ENCODE measurements at regions not wholly inside any gene's neighbourhood (a gene's known extent, or its start where the extent isn't known, plus 50 kb on each side); places are given as distances from the start of the nearest gene placed in this dataset.

DNA sequence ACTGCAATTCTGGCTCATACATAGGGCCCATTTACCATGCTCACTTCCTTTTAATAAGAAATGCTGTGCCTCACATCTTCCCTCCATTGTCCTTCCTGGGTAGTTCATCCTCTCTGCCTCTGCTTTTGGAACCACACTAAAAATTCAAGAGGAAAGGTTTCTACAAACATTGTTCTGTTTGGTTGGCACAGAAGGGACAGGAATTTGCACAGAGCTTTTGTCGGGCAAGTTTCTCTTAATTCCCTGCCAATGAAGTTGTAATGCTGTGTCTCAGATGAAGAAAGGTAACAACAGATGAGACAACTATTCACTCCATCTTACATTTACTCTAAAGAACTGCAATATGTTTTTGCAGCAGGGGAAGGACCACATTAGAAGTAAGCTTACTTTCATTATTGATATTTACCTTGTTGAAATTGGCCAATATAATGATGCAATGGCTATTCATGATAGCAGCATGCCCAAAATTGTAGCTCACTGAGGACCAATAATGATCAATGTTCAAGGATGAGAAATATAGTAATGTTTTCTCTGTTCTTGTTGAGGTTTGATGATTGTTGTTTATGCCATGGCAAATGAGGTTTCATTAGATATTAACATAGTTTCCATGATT lies 82.5 kb upstream of the HMHB1 start:
- dilution Hi-C loops (cut with MboI; ENCODE audit: extremely low pct_ligation_motif_present, low sequenced_read_pairs), result no loop called here
- no peaks in the 10 kb centered on the region for H3K79me2 ChIP-seq (ENCODE audit: control insufficient read depth, insufficient read depth, low read length)
- no peak for FAIRE-seq
- no peak overlapping the region for H3K4me3 ChIP-seq (ENCODE audit: control insufficient read depth in 2 of 3, extremely low read depth in 1 of 3, insufficient read depth in 2 of 3, low read depth in 1 of 3, low read length in 3 of 3)
- no peaks in the 10 kb centered on the region for H3K27me3 ChIP-seq (ENCODE audit: control insufficient read depth, extremely low read depth, insufficient read depth, low read length)
- H3K36me3 ChIP-seq (ENCODE audit: control insufficient read depth in 2 of 2, extremely low read depth in 1 of 2, insufficient read depth in 2 of 2, low read length in 2 of 2), result no peaks in the 10 kb centered on the region
- no peaks in the 10 kb centered on the region for H3K4me1 ChIP-seq (ENCODE audit: control insufficient read depth, extremely low read depth, insufficient read depth, low read length)
- H3K9ac ChIP-seq (ENCODE audit: control insufficient read depth, extremely low read depth, insufficient read depth, low read length), result no peak overlapping the region
- H3K27ac ChIP-seq (ENCODE audit: control insufficient read depth, insufficient read depth, low read length), result no peak overlapping the region
- H3K9me1 ChIP-seq (ENCODE audit: control insufficient read depth, extremely low read depth, insufficient read depth, low read length), result no peaks in the 10 kb centered on the region
- DNase-seq (ENCODE audit: low read depth, low spot score), result no peak
- H2AFZ ChIP-seq (ENCODE audit: control insufficient read depth, low read length), result no peak overlapping the region
- H4K20me1 ChIP-seq (ENCODE audit: control insufficient read depth, extremely low read depth, insufficient read depth, low read length), result no peaks in the 10 kb centered on the region
- peaks cover 2% of the 10 kb centered on the region for H3K9me3 ChIP-seq (ENCODE audit: control insufficient read depth, low read depth, low read length)
- TF ChIP-seq, protein P1, sequence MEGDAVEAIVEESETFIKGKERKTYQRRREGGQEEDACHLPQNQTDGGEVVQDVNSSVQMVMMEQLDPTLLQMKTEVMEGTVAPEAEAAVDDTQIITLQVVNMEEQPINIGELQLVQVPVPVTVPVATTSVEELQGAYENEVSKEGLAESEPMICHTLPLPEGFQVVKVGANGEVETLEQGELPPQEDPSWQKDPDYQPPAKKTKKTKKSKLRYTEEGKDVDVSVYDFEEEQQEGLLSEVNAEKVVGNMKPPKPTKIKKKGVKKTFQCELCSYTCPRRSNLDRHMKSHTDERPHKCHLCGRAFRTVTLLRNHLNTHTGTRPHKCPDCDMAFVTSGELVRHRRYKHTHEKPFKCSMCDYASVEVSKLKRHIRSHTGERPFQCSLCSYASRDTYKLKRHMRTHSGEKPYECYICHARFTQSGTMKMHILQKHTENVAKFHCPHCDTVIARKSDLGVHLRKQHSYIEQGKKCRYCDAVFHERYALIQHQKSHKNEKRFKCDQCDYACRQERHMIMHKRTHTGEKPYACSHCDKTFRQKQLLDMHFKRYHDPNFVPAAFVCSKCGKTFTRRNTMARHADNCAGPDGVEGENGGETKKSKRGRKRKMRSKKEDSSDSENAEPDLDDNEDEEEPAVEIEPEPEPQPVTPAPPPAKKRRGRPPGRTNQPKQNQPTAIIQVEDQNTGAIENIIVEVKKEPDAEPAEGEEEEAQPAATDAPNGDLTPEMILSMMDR (optimal IDR thresholded peaks at IDR 0.05 in 1 of 3, IDR thresholded peaks at IDR 0.05 in 1 of 3, conservative IDR thresholded peaks at IDR 0.05 in 1 of 3; ENCODE audit: extremely low read depth in 1 of 3, insufficient read depth in 2 of 3, low read length in 3 of 3), result no peak
- TF ChIP-seq EZH2 (IDR thresholded peaks at IDR 0.05; ENCODE audit: low read length), result no peak
- no peak overlapping the region for H3K4me2 ChIP-seq (ENCODE audit: control insufficient read depth, extremely low read depth, insufficient read depth, low read depth, low read length)

DNA sequence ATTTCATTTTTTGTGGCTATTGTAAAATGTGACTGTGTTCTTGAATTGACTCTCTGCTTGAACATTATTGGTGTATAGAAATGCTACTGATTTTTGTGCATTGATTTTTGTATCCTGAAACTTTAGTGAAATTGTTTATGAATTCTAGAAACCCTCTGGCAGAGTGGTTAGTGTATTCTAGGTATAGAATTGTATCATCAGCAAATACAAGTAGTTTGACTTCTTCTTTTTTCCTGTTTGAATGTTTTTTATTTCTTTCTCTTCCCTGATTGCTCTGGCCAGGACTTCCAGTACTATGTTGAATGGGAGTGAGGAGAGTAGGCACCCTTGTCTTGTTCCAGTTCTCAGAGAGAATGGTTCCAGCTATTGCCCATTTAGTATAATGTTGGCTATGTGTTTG lies 88.8 kb upstream of the HMHB1 start:
- DNase-seq (ENCODE audit: low read depth, low spot score) (no peak), FAIRE-seq (no peak)
- H3K9ac ChIP-seq (ENCODE audit: control insufficient read depth, extremely low read depth, insufficient read depth, low read length), result no peak overlapping the region
- H2AFZ ChIP-seq (ENCODE audit: control insufficient read depth, low read length), result no peak overlapping the region
- H3K9me3 ChIP-seq (ENCODE audit: control insufficient read depth, low read depth, low read length), result peaks cover 2% of the 10 kb centered on the region
- no peaks in the 10 kb centered on the region for H3K79me2 ChIP-seq (ENCODE audit: control insufficient read depth, insufficient read depth, low read length)
- no peaks in the 10 kb centered on the region for H3K9me1 ChIP-seq (ENCODE audit: control insufficient read depth, extremely low read depth, insufficient read depth, low read length)
- H3K4me2 ChIP-seq (ENCODE audit: control insufficient read depth, extremely low read depth, insufficient read depth, low read depth, low read length), result no peak overlapping the region
- H3K27ac ChIP-seq (ENCODE audit: control insufficient read depth, insufficient read depth, low read length), result no peak overlapping the region
- no peak overlapping the region for H3K4me3 ChIP-seq (ENCODE audit: control insufficient read depth in 2 of 3, extremely low read depth in 1 of 3, insufficient read depth in 2 of 3, low read depth in 1 of 3, low read length in 3 of 3)
- no peaks in the 10 kb centered on the region for H4K20me1 ChIP-seq (ENCODE audit: control insufficient read depth, extremely low read depth, insufficient read depth, low read length)
- H3K36me3 ChIP-seq (ENCODE audit: control insufficient read depth in 2 of 2, extremely low read depth in 1 of 2, insufficient read depth in 2 of 2, low read length in 2 of 2), result no peaks in the 10 kb centered on the region
- dilution Hi-C loops (cut with MboI; ENCODE audit: extremely low pct_ligation_motif_present, low sequenced_read_pairs), result no loop called here
- TF ChIP-seq EZH2 (IDR thresholded peaks at IDR 0.05; ENCODE audit: low read length), result no peak
- H3K27me3 ChIP-seq (ENCODE audit: control insufficient read depth, extremely low read depth, insufficient read depth, low read length), result no peaks in the 10 kb centered on the region
- H3K4me1 ChIP-seq (ENCODE audit: control insufficient read depth, extremely low read depth, insufficient read depth, low read length), result no peaks in the 10 kb centered on the region

GRCh38 chr5:143721925-143722324 lies 90.0 kb upstream of the HMHB1 start:
- H2AFZ ChIP-seq (ENCODE audit: control insufficient read depth, low read length), result no peak overlapping the region
- H3K9ac ChIP-seq (ENCODE audit: control insufficient read depth, extremely low read depth, insufficient read depth, low read length), result no peak overlapping the region
- H3K4me2 ChIP-seq (ENCODE audit: control insufficient read depth, extremely low read depth, insufficient read depth, low read depth, low read length), result no peak overlapping the region
- H3K9me1 ChIP-seq (ENCODE audit: control insufficient read depth, extremely low read depth, insufficient read depth, low read length), result no peaks in the 10 kb centered on the region
- H4K20me1 ChIP-seq (ENCODE audit: control insufficient read depth, extremely low read depth, insufficient read depth, low read length), result no peaks in the 10 kb centered on the region
- H3K9me3 ChIP-seq (ENCODE audit: control insufficient read depth, low read depth, low read length), result peaks cover 2% of the 10 kb centered on the region
- no peaks in the 10 kb centered on the region for H3K79me2 ChIP-seq (ENCODE audit: control insufficient read depth, insufficient read depth, low read length)
- FAIRE-seq (no peak), DNase-seq (ENCODE audit: low read depth, low spot score) (no peak)
- dilution Hi-C loops (cut with MboI; ENCODE audit: extremely low pct_ligation_motif_present, low sequenced_read_pairs), result no loop called here
- H3K4me1 ChIP-seq (ENCODE audit: control insufficient read depth, extremely low read depth, insufficient read depth, low read length), result peaks cover 3% of the 10 kb centered on the region
- H3K27ac ChIP-seq (ENCODE audit: control insufficient read depth, insufficient read depth, low read length), result no peak overlapping the region
- TF ChIP-seq, protein P1 (optimal IDR thresholded peaks at IDR 0.05 in 1 of 3, IDR thresholded peaks at IDR 0.05 in 1 of 3, conservative IDR thresholded peaks at IDR 0.05 in 1 of 3; ENCODE audit: extremely low read depth in 1 of 3, insufficient read depth in 2 of 3, low read length in 3 of 3), result no peak
- no peak for TF ChIP-seq EZH2 (IDR thresholded peaks at IDR 0.05; ENCODE audit: low read length)
- H3K4me3 ChIP-seq (ENCODE audit: control insufficient read depth in 2 of 3, extremely low read depth in 1 of 3, insufficient read depth in 2 of 3, low read depth in 1 of 3, low read length in 3 of 3), result no peak overlapping the region
- no peaks in the 10 kb centered on the region for H3K27me3 ChIP-seq (ENCODE audit: control insufficient read depth, extremely low read depth, insufficient read depth, low read length)
- no peaks in the 10 kb centered on the region for H3K36me3 ChIP-seq (ENCODE audit: control insufficient read depth in 2 of 2, extremely low read depth in 1 of 2, insufficient read depth in 2 of 2, low read length in 2 of 2)
